BJ (cell line): ENCODE measurements at regions not wholly inside any gene's neighbourhood (a gene's known extent, or its start where the extent isn't known, plus 50 kb on each side); places are given as distances from the start of the nearest gene placed in this dataset.
"Not testable (repeated sequence)": the region's sequence is repeated elsewhere in the genome, so short reads cannot be mapped to it uniquely, and the experiment has no call there.

Experiments
- CTCF ChIA-PET: fragments of 350-600 bp; formaldehyde crosslinking; extraction: SDS; loops from one replicate; lab custom pipeline; 2021; ENCODE audit warnings: antibody characterized with exemption, inconsistent platforms; lab: Yijun Ruan, JAX
- POLR2A ChIA-PET: fragments of 300-600 bp; sonication (Branson Sonifier 250); formaldehyde crosslinking; extraction: SDS; loops from one replicate; lab custom pipeline; 2021; ENCODE audit warnings: antibody characterized with exemption; lab: Charles Lee
- DNase-seq: peaks from one replicate; pipeline ENCODE4 v3.0.0-alpha.2; 2011; ENCODE audit warnings: low read depth
- H3K27me3 ChIP-seq: 2 replicates; pipeline ENCODE4 v1.6.0; 2011; ENCODE audit warnings: low read length; ENCODE audit not compliant: control insufficient read depth, insufficient read depth
- H3K36me3 ChIP-seq: 2 replicates; pipeline ENCODE4 v1.5.1; 2011; ENCODE audit warnings: low read length; ENCODE audit not compliant: control insufficient read depth, insufficient read depth
- H3K4me3 ChIP-seq: 2 replicates; pipeline ENCODE4 v1.5.1; 2011; ENCODE audit warnings: low read depth, mild to moderate bottlenecking, control low read depth, low read length
- CTCF ChIP-seq: IDR thresholded peaks from 2 replicates; pipeline ENCODE4 v1.5.1; 2011; ENCODE audit warnings: low read depth, mild to moderate bottlenecking, control low read depth, inconsistent platforms, low read length, moderate library complexity; ENCODE audit not compliant: insufficient read depth

DNA sequence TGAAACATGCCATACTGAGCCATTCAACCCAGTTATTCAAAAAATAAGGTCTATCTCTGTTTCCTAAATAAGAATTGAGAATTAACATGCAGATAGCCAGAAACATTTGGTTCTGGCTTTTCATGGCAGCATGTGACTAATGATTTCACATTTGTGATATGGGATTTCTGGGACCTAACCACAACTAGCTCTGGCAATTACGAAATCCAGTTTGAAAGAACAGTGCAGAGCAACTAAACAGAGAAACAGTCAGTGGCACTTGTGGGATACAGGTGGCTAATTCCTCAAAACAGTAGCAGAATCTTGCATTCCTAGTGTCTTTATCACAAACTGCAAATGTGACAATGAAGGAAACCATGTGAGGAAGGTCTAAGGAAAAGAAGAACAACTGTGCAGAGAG lies 637.8 kb upstream of the CHAC2 start:
- CTCF ChIA-PET = no interaction called here
- peak; percentile 35 for DNase-seq
- Histone ChIP-seq H3K27me3 (no peaks in the 10 kb centered on the region), H3K36me3 (no peaks in the 10 kb centered on the region), H3K4me3 (no peak overlapping the region)
- no peak for TF ChIP-seq CTCF
- POLR2A ChIA-PET = interaction anchor here (0.5 to 0.6 kb wide), 2 partner anchors 20 to 104 kb away, joined by 3 to 5 read pairs; no protein-coding TSS in a partner anchor

- Histone ChIP-seq H3K4me3 (no peak overlapping the region), H3K27me3 (no peaks in the 10 kb centered on the region), H3K36me3 (no peaks in the 10 kb centered on the region)
- POLR2A ChIA-PET = no interaction called here
- CTCF ChIA-PET = interaction anchor here (1.5 kb wide), 1 partner anchor 74 kb away, joined by 3 read pairs; no protein-coding TSS in a partner anchor
- TF ChIP-seq CTCF = no peak
- DNase-seq = no peak
Observed at GRCh38 chr2:53127061-53127650, 640.4 kb upstream of the CHAC2 start.

GRCh38 chr2:53114991-53115390 lies 652.6 kb upstream of the CHAC2 start:
- CTCF ChIA-PET = no interaction called here
- no peaks in the 10 kb centered on the region for H3K36me3 ChIP-seq
- no peak for TF ChIP-seq CTCF
- no peaks in the 10 kb centered on the region for H3K27me3 ChIP-seq
- no peak for DNase-seq
- POLR2A ChIA-PET = no interaction called here
- no peak overlapping the region for H3K4me3 ChIP-seq

- ChIA-PET POLR2A (no interaction called here), CTCF (no interaction called here)
- no peak for TF ChIP-seq CTCF
- Histone ChIP-seq H3K4me3 (no peak overlapping the region), H3K27me3 (no peaks in the 10 kb centered on the region), H3K36me3 (no peaks in the 10 kb centered on the region)
- DNase-seq = no peak
Observed at GRCh38 chr2:53114582-53114981, 653.0 kb upstream of the CHAC2 start.

- H3K4me3 ChIP-seq, CTCF ChIA-PET, DNase-seq, H3K36me3 ChIP-seq, POLR2A ChIA-PET, H3K27me3 ChIP-seq: not testable (repeated sequence)
Observed at GRCh38 chr2:53112408-53112807, 655.2 kb upstream of the CHAC2 start.

- no peak for TF ChIP-seq CTCF
- Histone ChIP-seq H3K36me3 (no peaks in the 10 kb centered on the region), H3K27me3 (no peaks in the 10 kb centered on the region), H3K4me3 (no peak overlapping the region)
- no peak for DNase-seq
- CTCF ChIA-PET = no interaction called here
- POLR2A ChIA-PET = no interaction called here
Observed at GRCh38 chr2:53111406-53111805, 656.2 kb upstream of the CHAC2 start.
